ENCODE measurements at regions not wholly inside any gene's neighbourhood (a gene's known extent, or its start where the extent isn't known, plus 50 kb on each side); places are given as distances from the start of the nearest gene placed in this dataset.

DNA sequence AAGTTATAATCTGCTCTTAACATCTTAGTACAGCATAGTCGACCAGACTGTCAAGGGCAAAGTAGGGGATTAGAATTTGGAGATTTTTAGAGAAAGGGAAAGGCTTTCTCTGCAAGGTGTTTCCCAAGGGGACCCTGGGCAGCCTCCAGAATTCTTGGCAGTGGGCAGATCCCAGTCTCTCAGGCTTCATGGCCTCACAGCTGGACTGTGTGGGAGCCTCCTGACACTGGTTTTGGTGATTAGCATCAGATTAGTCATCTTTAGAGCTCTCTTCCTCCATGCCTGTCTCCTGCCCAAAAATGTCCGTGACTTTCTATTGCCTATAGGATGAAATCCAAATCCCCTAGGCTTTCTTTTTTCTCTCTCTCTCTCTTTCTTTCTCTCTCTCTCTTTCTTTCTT is 370.7 kb downstream of the ZSWIM6 start:
- no peak overlapping the region for H2BK15ac ChIP-seq (ENCODE audit: low read length)
- H2AFZ ChIP-seq (ENCODE audit: low read length) = no peak overlapping the region
- no peak overlapping the region for H3K56ac ChIP-seq (replicated peaks; ENCODE audit: insufficient read length, low read depth, low read length)
- no peak overlapping the region for H2BK20ac ChIP-seq (ENCODE audit: low read length)
- no peak for FAIRE-seq
- POLR2A ChIA-PET (ENCODE audit: partially characterized antibody) = no interaction called here
- H3K4me1 ChIP-seq (replicated peaks in 1 of 4; ENCODE audit: control insufficient read depth in 3 of 4, insufficient read depth in 4 of 4, low read length in 3 of 4) = no peaks in the 10 kb centered on the region
- TF ChIP-seq KDM1A (IDR thresholded peaks at IDR 0.05; ENCODE audit: borderline replicate concordance, low read length) = no peak
- TF ChIP-seq CHD2 (IDR thresholded peaks at IDR 0.05; ENCODE audit: low read length) = no peak
- TF ChIP-seq GTF2F1 (IDR thresholded peaks at IDR 0.05; ENCODE audit: borderline replicate concordance, low read depth, low read length) = no peak
- no peak for TF ChIP-seq RAD21 (IDR thresholded peaks at IDR 0.05 in 1 of 2, conservative IDR thresholded peaks at IDR 0.05 in 1 of 2; ENCODE audit: low read depth in 2 of 2, low read length in 2 of 2)
- TF ChIP-seq, protein P1, sequence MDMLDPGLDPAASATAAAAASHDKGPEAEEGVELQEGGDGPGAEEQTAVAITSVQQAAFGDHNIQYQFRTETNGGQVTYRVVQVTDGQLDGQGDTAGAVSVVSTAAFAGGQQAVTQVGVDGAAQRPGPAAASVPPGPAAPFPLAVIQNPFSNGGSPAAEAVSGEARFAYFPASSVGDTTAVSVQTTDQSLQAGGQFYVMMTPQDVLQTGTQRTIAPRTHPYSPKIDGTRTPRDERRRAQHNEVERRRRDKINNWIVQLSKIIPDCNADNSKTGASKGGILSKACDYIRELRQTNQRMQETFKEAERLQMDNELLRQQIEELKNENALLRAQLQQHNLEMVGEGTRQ (IDR thresholded peaks at IDR 0.05; ENCODE audit: low read length) = no peak
- no peak for TF ChIP-seq BRCA1 (IDR thresholded peaks at IDR 0.05; ENCODE audit: low read depth, low read length)
- no peak for TF ChIP-seq NRF1 (IDR thresholded peaks at IDR 0.05; ENCODE audit: low read depth, low read length)
- TF ChIP-seq NANOG (IDR thresholded peaks at IDR 0.05; ENCODE audit: insufficient read depth, low read depth, low read length, poor library complexity, severe bottlenecking) = no peak
- TF ChIP-seq ASH2L (IDR thresholded peaks at IDR 0.05; ENCODE audit: low read length) = no peak
- TF ChIP-seq CTBP2 (IDR thresholded peaks at IDR 0.05; ENCODE audit: borderline replicate concordance, insufficient read depth, insufficient read length, low read length) = no peak
- H3K79me1 ChIP-seq (ENCODE audit: low read depth, low read length) = no peaks in the 10 kb centered on the region
- no peak overlapping the region for H3K4me3 ChIP-seq (ENCODE audit: extremely low read depth in 1 of 4, insufficient read depth in 2 of 4, low read depth in 3 of 4, low read length in 4 of 4)
- no peaks in the 10 kb centered on the region for H3K27me3 ChIP-seq (replicated peaks in 1 of 4; ENCODE audit: control insufficient read depth in 3 of 4, extremely low read depth in 1 of 4, insufficient read depth in 3 of 4, low read length in 3 of 4)
- no peak overlapping the region for H3K4me2 ChIP-seq (ENCODE audit: insufficient read depth in 1 of 2, low read depth in 2 of 2, low read length in 2 of 2)
- H2BK5ac ChIP-seq (ENCODE audit: low read depth, low read length) = no peak overlapping the region
- H4K91ac ChIP-seq (replicated peaks; ENCODE audit: insufficient read length, low read length) = no peak overlapping the region
- DNase-seq (ENCODE audit: low read depth in 1 of 2, low spot score in 2 of 2) = no peak
- no peak overlapping the region for H4K5ac ChIP-seq (ENCODE audit: insufficient read length, low read depth, low read length)
- H3K4ac ChIP-seq (replicated peaks; ENCODE audit: insufficient read length, low read depth, low read length) = no peak overlapping the region
- no peaks in the 10 kb centered on the region for H3K36me3 ChIP-seq (ENCODE audit: control insufficient read depth in 2 of 4, insufficient read depth in 4 of 4, low read length in 3 of 4)
- no peak overlapping the region for H2AK5ac ChIP-seq (ENCODE audit: low read depth, low read length)
- no peak overlapping the region for H3K14ac ChIP-seq (ENCODE audit: insufficient read length)
- H3K23ac ChIP-seq (ENCODE audit: insufficient read length) = no peak overlapping the region
- no peaks in the 10 kb centered on the region for H3K79me2 ChIP-seq (ENCODE audit: control insufficient read depth in 1 of 2, insufficient read depth in 2 of 2, low read length in 2 of 2)
- H2BK12ac ChIP-seq (ENCODE audit: low read depth, low read length) = no peak overlapping the region
- H2BK120ac ChIP-seq (replicated peaks; ENCODE audit: low read depth, low read length) = no peak overlapping the region
- H4K20me1 ChIP-seq (replicated peaks in 1 of 2; ENCODE audit: control insufficient read depth in 1 of 2, insufficient read depth in 2 of 2, low read length in 2 of 2) = no peaks in the 10 kb centered on the region
- no peak overlapping the region for H4K8ac ChIP-seq (ENCODE audit: extremely low read depth, insufficient read depth, low read length)
- H3K9me3 ChIP-seq (ENCODE audit: insufficient read depth in 2 of 2, low read depth in 1 of 2, low read length in 1 of 2) = no peaks in the 10 kb centered on the region
- 89% methylated on average over 2 of the region's 2 CpGs; no CpG with 5 or more reads in 1 of the 2 experiments for WGBS, 2 experiments (ENCODE audit: extremely low coverage in 1 of 2, insufficient coverage in 1 of 2, insufficient read length in 1 of 2, insufficient replicate concordance in 2 of 2, low coverage in 1 of 2, low lambda C conversion rate in 2 of 2, missing lambda C conversion rate in 1 of 2)
- CTCF ChIA-PET (ENCODE audit: partially characterized antibody) = interaction anchor here (1.6 kb wide), 1 partner anchor 24 kb away, joined by 6 read pairs; no protein-coding TSS in a partner anchor
- no peak overlapping the region for H3K9ac ChIP-seq (replicated peaks in 1 of 4; ENCODE audit: extremely low read depth in 1 of 4, low read depth in 3 of 4, low read length in 3 of 4)
- no peak overlapping the region for H3K27ac ChIP-seq (ENCODE audit: low read depth, low read length)
- H3K18ac ChIP-seq (ENCODE audit: extremely low read depth, low read length) = no peak overlapping the region
- no peaks in the 10 kb centered on the region for H3K23me2 ChIP-seq (ENCODE audit: low read depth, low read length)
